Endothelial cell of umbilical vein (primary cell): ENCODE measurements at regions not wholly inside any gene's neighbourhood (a gene's known extent, or its start where the extent isn't known, plus 50 kb on each side); places are given as distances from the start of the nearest gene placed in this dataset.

ENCODE experiments used
- BruUV-seq: library from RNA; stranded (reverse); fragments of 400-500 nt; replicated peaks from 2 replicates; lab custom pipeline; 2021; lab: Mats Ljungman, UMichigan
- CTCF ChIA-PET: fragments of 300-600, 350-600 bp; sonication (Branson Sonifier 250); formaldehyde crosslinking; loops from one replicate; lab custom pipeline; 2021; ENCODE audit warnings: antibody characterized with exemption, inconsistent platforms; lab: Charles Lee
- POLR2A ChIA-PET: fragments of 300-600, 350-600 bp; sonication (Branson Sonifier 250); formaldehyde crosslinking; loops from one replicate; lab custom pipeline; 2021; ENCODE audit warnings: antibody characterized with exemption, inconsistent platforms; lab: Charles Lee
- DNase-seq: peaks from one replicate; pipeline ENCODE4 v3.0.0-alpha.2; 2011; ENCODE audit warnings: low read depth, low spot score
- FAIRE-seq: peaks from 2 replicates; lab custom pipeline; 2011; peaks lifted over from hg19 to GRCh38; lab: Jason Lieb, UNC
- H2AFZ ChIP-seq: 2 replicates; pipeline ENCODE4 v1.6.0; 2012; ENCODE audit warnings: low read depth, low read length, control low read depth, inconsistent platforms
- H3K27ac ChIP-seq: 2 replicates; pipeline ENCODE4 v1.5.1; 2011; ENCODE audit warnings: low read depth, mild to moderate bottlenecking, control low read depth, low read length, moderate library complexity; ENCODE audit not compliant: insufficient read depth
- H3K27me3 ChIP-seq, 2 experiments: 2 replicates each; pipeline versions ENCODE4 v1.6.0 to v1.6.1; 2011; ENCODE audit warnings: low read length in 2 of 2, mixed read lengths in 1 of 2; ENCODE audit not compliant: control insufficient read depth in 2 of 2, insufficient read depth in 2 of 2
- H3K36me3 ChIP-seq, 2 experiments: 2 replicates in 1 of 2; 3 replicates in 1 of 2; pipeline ENCODE4 v1.5.1; 2011; ENCODE audit warnings: low read length in 2 of 2, mild to moderate bottlenecking in 1 of 2, moderate library complexity in 1 of 2; ENCODE audit not compliant: control insufficient read depth in 2 of 2, insufficient read depth in 2 of 2; ENCODE audit errors: extremely low read depth in 1 of 2
- H3K4me1 ChIP-seq: 3 replicates; pipeline ENCODE4 v1.5.1; 2011; ENCODE audit warnings: mild to moderate bottlenecking, low read length; ENCODE audit not compliant: control insufficient read depth, insufficient read depth; ENCODE audit errors: extremely low read depth
- H3K4me2 ChIP-seq: 2 replicates; pipeline ENCODE4 v1.6.1; 2011; ENCODE audit warnings: low read length, control low read depth, mixed read lengths; ENCODE audit not compliant: insufficient read depth
- H3K4me3 ChIP-seq, 3 experiments: fragments of 200-600 bp in 1 of 3; sonication (generic), shearing (Covaris generic) in 1 of 3; replicated peaks in 1 of 3; 2 replicates each; pipeline ENCODE4 v1.5.1; 2011 to 2016; ENCODE audit warnings: control low read depth in 3 of 3, low read length in 3 of 3, mild to moderate bottlenecking in 2 of 3, inconsistent platforms in 1 of 3, low read depth in 1 of 3, moderate library complexity in 1 of 3; ENCODE audit not compliant: insufficient read depth in 1 of 3
- H3K79me2 ChIP-seq: 2 replicates; pipeline ENCODE4 v1.6.0; 2012; ENCODE audit warnings: low read length, inconsistent platforms; ENCODE audit not compliant: control insufficient read depth, insufficient read depth
- H3K9ac ChIP-seq: replicated peaks from 2 replicates; pipeline ENCODE3; 2011; ENCODE audit warnings: low read length, control low read depth; ENCODE audit not compliant: insufficient read depth; ENCODE audit errors: extremely low read depth
- H3K9me1 ChIP-seq: replicated peaks from 3 replicates; pipeline ENCODE4 v1.6.0; 2011; ENCODE audit warnings: mild to moderate bottlenecking, low read length; ENCODE audit not compliant: control insufficient read depth, insufficient read depth; ENCODE audit errors: extremely low read depth
- H3K9me3 ChIP-seq: replicated peaks from 2 replicates; pipeline ENCODE4 v1.5.1; 2012; ENCODE audit warnings: low read length, inconsistent platforms; ENCODE audit not compliant: control insufficient read depth, insufficient read depth
- H4K20me1 ChIP-seq: replicated peaks from 2 replicates; pipeline ENCODE3; 2011; ENCODE audit warnings: mild to moderate bottlenecking, low read length; ENCODE audit not compliant: control insufficient read depth, insufficient read depth; ENCODE audit errors: extremely low read depth
- CTCF ChIP-seq, 2 donors: IDR thresholded peaks; 1 replicate in 1 of 2; 2 replicates in 1 of 2; pipeline ENCODE4 v1.5.1; 2011; ENCODE audit warnings: low read length in 2 of 2, mild to moderate bottlenecking in 2 of 2, moderate library complexity in 2 of 2, control low read depth in 1 of 2, inconsistent platforms in 1 of 2, low read depth in 1 of 2; ENCODE audit not compliant: insufficient read depth in 1 of 2; ENCODE audit errors: extremely low read depth in 1 of 2
- EZH2 ChIP-seq: IDR thresholded peaks from 2 replicates; pipeline ENCODE4 v1.6.1; 2012; ENCODE audit warnings: borderline replicate concordance, low read depth, mild to moderate bottlenecking, moderate library complexity, low read length, inconsistent platforms; ENCODE audit not compliant: severe bottlenecking
- FOS ChIP-seq: IDR thresholded peaks from 2 replicates; pipeline ENCODE4 v1.6.1; 2011; ENCODE audit warnings: mild to moderate bottlenecking, low read length, moderate library complexity, borderline replicate concordance; ENCODE audit not compliant: insufficient read depth
- GATA2 ChIP-seq: IDR thresholded peaks from 2 replicates; pipeline ENCODE4 v1.7.0; 2011; ENCODE audit warnings: low read depth, mild to moderate bottlenecking, moderate library complexity, mixed read lengths, low read length; ENCODE audit not compliant: insufficient read length, insufficient read depth
- JUN ChIP-seq: IDR thresholded peaks from 2 replicates; pipeline ENCODE4 v1.6.1; 2011; ENCODE audit warnings: borderline replicate concordance, low read depth; ENCODE audit not compliant: insufficient read length, insufficient read depth
- MAX ChIP-seq: IDR thresholded peaks from 2 replicates; pipeline ENCODE4 v1.6.1; 2011; ENCODE audit not compliant: insufficient read depth, insufficient read length
- MYC ChIP-seq: IDR thresholded peaks from one replicate; pipeline ENCODE4 v1.6.1; 2011; ENCODE audit warnings: mild to moderate bottlenecking, low read depth, low read length
- POLR2A ChIP-seq: IDR thresholded peaks from 2 replicates; pipeline ENCODE4 v1.6.1; 2012; ENCODE audit warnings: low read depth, mild to moderate bottlenecking, control low read depth, low read length
- POLR2AphosphoS5 ChIP-seq: IDR thresholded peaks from 2 replicates; pipeline ENCODE4 v1.6.1; 2012; ENCODE audit warnings: low read depth, mild to moderate bottlenecking, control low read depth, low read length, moderate library complexity; ENCODE audit not compliant: insufficient read depth
- dilution Hi-C: fragments of 300-500 bp; cut with MboI; formaldehyde crosslinking; loops from one replicate; pipeline ENCODE4 v1.15.0; 2019; ENCODE audit warnings: low sequenced_read_pairs; ENCODE audit not compliant: extremely low pct_ligation_motif_present
- intact Hi-C: fragments of 100-400 bp; cut with micrococcal nuclease; formaldehyde crosslinking; loops from one replicate; pipeline ENCODE4 v1.10.0; 2022

DNA sequence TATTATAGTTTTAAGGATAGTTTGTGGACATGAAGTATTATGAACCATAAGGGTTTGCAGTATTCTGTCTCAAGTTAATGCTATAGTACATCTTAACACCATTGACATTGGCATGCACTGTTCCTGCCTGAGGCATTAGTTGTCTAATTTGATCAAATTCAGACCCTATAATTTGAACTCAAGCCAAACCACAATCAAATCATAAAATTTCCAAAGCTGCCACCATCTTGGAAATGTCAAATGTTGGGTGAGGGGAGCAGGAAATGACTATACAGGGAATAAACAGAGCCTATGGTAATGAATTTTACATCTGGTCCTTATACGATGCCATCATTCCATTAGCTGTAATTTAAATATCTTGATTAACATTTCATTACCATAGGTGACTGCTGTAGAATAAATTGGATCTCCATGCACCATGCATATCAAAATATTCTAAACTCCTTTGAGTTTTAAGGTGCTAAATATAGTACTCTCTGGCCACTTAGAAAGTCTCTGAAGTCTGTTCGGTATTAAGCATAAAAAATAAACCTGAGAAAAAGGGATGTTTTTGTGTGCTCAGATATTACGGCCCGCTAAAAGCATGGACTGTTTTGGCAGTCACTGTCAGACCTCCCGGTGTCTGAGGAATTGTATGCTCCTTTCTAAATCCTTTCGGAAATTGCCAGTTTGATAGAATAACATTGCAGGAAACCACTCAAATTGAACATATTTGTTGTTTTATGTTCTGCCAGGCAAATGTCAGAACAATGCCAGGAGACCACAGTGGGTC is 257.7 kb downstream of the SPRY2 start:
- Histone ChIP-seq H3K9me1 (no peaks in the 10 kb centered on the region), H3K27me3 (no peaks in the 10 kb centered on the region), H3K4me2 (peak overlapping the region; percentile 96), H3K36me3 (no peaks in the 10 kb centered on the region), H4K20me1 (no peaks in the 10 kb centered on the region), H3K27ac (peak overlapping the region; percentile 97), H3K79me2 (no peaks in the 10 kb centered on the region), H2AFZ (peak overlapping the region; percentile 79), H3K4me3 (peak overlapping the region in 1 of 3 experiments; percentile 52), H3K9ac (peak overlapping the region; percentile 78), H3K9me3 (no peaks in the 10 kb centered on the region), H3K4me1 (peaks cover 27% of the 10 kb centered on the region)
- DNase-seq (peak; percentile 62), FAIRE-seq (peak; percentile 63)
- TF ChIP-seq MYC (no peak), CTCF (IDR thresholded peaks at IDR 0.05; ENCODE audit: extremely low read depth in 1 of 2, insufficient read depth in 1 of 2, low read depth in 1 of 2, low read length in 2 of 2) (no peak), JUN (no peak), GATA2 (no peak), EZH2 (no peak), FOS (no peak), POLR2A (no peak), POLR2AphosphoS5 (no peak), MAX (no peak)
- BruUV-seq, result no TSS peak
- ChIA-PET POLR2A (interaction anchor here (1.2 kb wide), 1 partner anchor 135 kb away, joined by 3 read pairs; no protein-coding TSS in a partner anchor), CTCF (interaction anchor here (1.2 kb wide), 1 partner anchor 41 kb away, joined by 4 read pairs; no protein-coding TSS in a partner anchor)
- intact Hi-C loops, result loop anchor here (1.0 kb wide), 2 partner anchors 43 to 258 kb away; partner anchors contain the start of gene SPRY2
- dilution Hi-C loops, result no loop called here
